Uterus (tissue), 3 donors: ENCODE measurements at regions not wholly inside any gene's neighbourhood (a gene's known extent, or its start where the extent isn't known, plus 50 kb on each side); places are given as distances from the start of the nearest gene placed in this dataset.

Source experiments
- DNase-seq, 2 donors: peaks; one replicate each; pipeline ENCODE4 v3.0.0-alpha.2; 2019 to 2020
- H3K27ac ChIP-seq, 2 donors: fragments of 200-600 bp; sonication (generic); 1 replicate in 1 of 2; 2 replicates in 1 of 2; pipeline ENCODE4 v1.5.1; 2016 to 2018
- H3K27me3 ChIP-seq, 2 donors: fragments of 200-600 bp; sonication (generic); one replicate each; pipeline ENCODE4 v1.5.1; 2018 to 2019; ENCODE audit warnings: control low read depth in 1 of 2
- H3K36me3 ChIP-seq, 2 donors: fragments of 200-600 bp; sonication (generic); one replicate each; pipeline ENCODE4 v1.5.1; 2019; ENCODE audit warnings: control low read depth in 1 of 2
- H3K4me1 ChIP-seq, 2 donors: fragments of 200-600 bp; sonication (generic); one replicate each; pipeline ENCODE4 v1.5.1; 2018 to 2019; ENCODE audit warnings: control low read depth in 1 of 2
- H3K4me3 ChIP-seq, 2 donors: fragments of 200-600 bp; sonication (generic); 1 replicate in 1 of 2; 2 replicates in 1 of 2; pipeline ENCODE4 v1.5.1; 2018 to 2019; ENCODE audit warnings: mild to moderate bottlenecking in 1 of 2
- H3K9me3 ChIP-seq, 2 donors: fragments of 200-600 bp; sonication (generic); one replicate each; pipeline ENCODE4 v1.5.1; 2019; ENCODE audit warnings: control low read depth in 1 of 2
- CTCF ChIP-seq, 4 experiments: fragments of 200-600 bp in 2 of 4; fragments of 450-650 bp in 2 of 4; sonication (generic) in 2 of 4; IDR thresholded peaks; one replicate each; pipeline ENCODE4 v1.5.1; 2016 to 2019; ENCODE audit warnings: antibody characterized with exemption in 4 of 4, mild to moderate bottlenecking in 2 of 4, moderate library complexity in 1 of 4
- POLR2A ChIP-seq, 2 donors: fragments of 450-650 bp; IDR thresholded peaks; one replicate each; pipeline ENCODE4 v1.6.1; 2016; ENCODE audit warnings: antibody characterized with exemption in 2 of 2, mild to moderate bottlenecking in 1 of 2, moderate library complexity in 1 of 2
- intact Hi-C: fragments of 100-400 bp; cut with DNase I; formaldehyde crosslinking; loops from one replicate; pipeline ENCODE4 v1.15.1; 2023; ENCODE audit warnings: low total_unique reads
- donor health status: DM: yes; HTN: yes; CAD: no.

GRCh38 chr5:156200938-156201787 is 125.8 kb upstream of the SGCD start:
- Histone ChIP-seq H3K27ac (no peak overlapping the region), H3K9me3 (no peaks in the 10 kb centered on the region), H3K4me3 (no peak overlapping the region), H3K36me3 (no peaks in the 10 kb centered on the region), H3K27me3 (no peaks in the 10 kb centered on the region), H3K4me1 (no peaks in the 10 kb centered on the region)
- no peak for DNase-seq
- intact Hi-C loops = no loop called here
- TF ChIP-seq POLR2A (IDR thresholded peaks at IDR 0.05) = no peak
- no peak for TF ChIP-seq CTCF (IDR thresholded peaks at IDR 0.05)

GRCh38 chr5:156201788-156202403 is 125.1 kb upstream of the SGCD start:
- no peaks in the 10 kb centered on the region for H3K9me3 ChIP-seq
- intact Hi-C loops = no loop called here
- no peak overlapping the region for H3K27ac ChIP-seq
- no peak overlapping the region for H3K4me3 ChIP-seq
- no peaks in the 10 kb centered on the region for H3K27me3 ChIP-seq
- DNase-seq = no peak
- TF ChIP-seq POLR2A (IDR thresholded peaks at IDR 0.05) = no peak
- no peak for TF ChIP-seq CTCF (IDR thresholded peaks at IDR 0.05)
- no peaks in the 10 kb centered on the region for H3K4me1 ChIP-seq
- no peaks in the 10 kb centered on the region for H3K36me3 ChIP-seq

GRCh38 chr5:156208271-156208670 is 118.7 kb upstream of the SGCD start:
- no peak for TF ChIP-seq POLR2A (IDR thresholded peaks at IDR 0.05)
- no peak for TF ChIP-seq CTCF (IDR thresholded peaks at IDR 0.05)
- no peak for DNase-seq
- H3K27me3 ChIP-seq = no peaks in the 10 kb centered on the region
- peaks cover 0 to 6% of the 10 kb centered on the region in 2 donors for H3K9me3 ChIP-seq
- no peak overlapping the region for H3K27ac ChIP-seq
- intact Hi-C loops = no loop called here
- H3K36me3 ChIP-seq = no peaks in the 10 kb centered on the region
- no peaks in the 10 kb centered on the region for H3K4me1 ChIP-seq
- no peak overlapping the region for H3K4me3 ChIP-seq

GRCh38 chr5:156218367-156219158 is 108.4 kb upstream of the SGCD start:
- no peak overlapping the region for H3K4me3 ChIP-seq
- H3K36me3 ChIP-seq = no peaks in the 10 kb centered on the region
- intact Hi-C loops = no loop called here
- H3K27ac ChIP-seq = no peak overlapping the region
- no peak for DNase-seq
- TF ChIP-seq POLR2A (IDR thresholded peaks at IDR 0.05) = no peak
- TF ChIP-seq CTCF (IDR thresholded peaks at IDR 0.05) = no peak
- no peaks in the 10 kb centered on the region for H3K4me1 ChIP-seq
- no peaks in the 10 kb centered on the region for H3K27me3 ChIP-seq
- H3K9me3 ChIP-seq = no peaks in the 10 kb centered on the region
